Right lobe of liver (tissue), 6 donors: ENCODE measurements at regions not wholly inside any gene's neighbourhood (a gene's known extent, or its start where the extent isn't known, plus 50 kb on each side); places are given as distances from the start of the nearest gene placed in this dataset.

Experiments
- ATAC-seq, 4 donors: fragments of 200-7000 bp; cut with Tn5 transposase; one replicate each; pipeline ENCODE4 v1.9.1; 2020; ENCODE audit warnings: mild to moderate bottlenecking in 4 of 4, moderate library complexity in 4 of 4
- DNase-seq, 3 donors: peaks; one replicate each; pipeline ENCODE4 v3.0.0-alpha.2; 2020
- H3K27ac ChIP-seq, 3 donors: fragments of 200-600 bp; one replicate each; pipeline ENCODE4 v1.8.0; 2022
- H3K27me3 ChIP-seq, 2 donors: fragments of 200-600 bp; one replicate each; pipeline ENCODE4 v1.8.0; 2022
- H3K36me3 ChIP-seq, 4 donors: fragments of 200-600 bp; sonication (generic) in 1 of 4; one replicate each; pipeline versions ENCODE4 v1.5.1 to v1.8.0; 2017 to 2022; ENCODE audit warnings: control low read depth in 1 of 4
- H3K4me1 ChIP-seq, 4 donors: fragments of 200-600 bp; sonication (generic) in 1 of 4; one replicate each; pipeline versions ENCODE4 v1.5.1 to v1.8.0; 2017 to 2022; ENCODE audit warnings: control low read depth in 1 of 4
- H3K4me3 ChIP-seq, 3 donors: fragments of 200-600 bp; one replicate each; pipeline ENCODE4 v1.8.0; 2022
- H3K9me3 ChIP-seq, 4 donors: fragments of 200-600 bp; sonication (generic) in 1 of 4; one replicate each; pipeline versions ENCODE4 v1.5.1 to v1.8.0; 2017 to 2022; ENCODE audit warnings: control low read depth in 1 of 4
- CTCF ChIP-seq, 4 donors: fragments of 200-600 bp in 3 of 4; fragments of 450-650 bp in 1 of 4; IDR thresholded peaks; one replicate each; pipeline versions ENCODE4 v1.5.1 to v1.8.0; 2016 to 2022; ENCODE audit warnings: antibody characterized with exemption in 4 of 4, mild to moderate bottlenecking in 2 of 4
- POLR2A ChIP-seq: fragments of 450-650 bp; IDR thresholded peaks from one replicate; pipeline ENCODE4 v1.6.1; 2017; ENCODE audit warnings: antibody characterized with exemption, mild to moderate bottlenecking
- WGBS: methylation state at CpG from one replicate; pipeline ENCODE4 v1.1.6; 2018; ENCODE audit warnings: low coverage, low lambda C conversion rate; ENCODE audit not compliant: insufficient coverage; ENCODE audit errors: missing lambda C conversion rate; 5-methylcytosine and 5-hydroxymethylcytosine counted together
- intact Hi-C, 2 donors: fragments of 100-400 bp; cut with DNase I; formaldehyde crosslinking; loops; one replicate each; pipeline versions ENCODE4 v1.11.2 to v1.14.1; 2022
- donor health status: DM: no; HTN: yes; CAD: no.
- donor health status: DM: no; HTN: no; CAD: no.
- donor health status: DM: no; HTN: no; CAD: no.
- donor health status: DM: no; HTN: yes; CAD: no.
- donor health status: DM: no; HTN: yes; CAD: no.

GRCh38 chr5:15393146-15393545 is 106.8 kb upstream of the FBXL7 start:
- Histone ChIP-seq H3K36me3 (no peaks in the 10 kb centered on the region), H3K4me3 (no peak overlapping the region), H3K9me3 (no peaks in the 10 kb centered on the region), H3K4me1 (no peaks in the 10 kb centered on the region), H3K27me3 (no peaks in the 10 kb centered on the region), H3K27ac (no peak overlapping the region)
- no peak for DNase-seq
- no peak for TF ChIP-seq CTCF (IDR thresholded peaks at IDR 0.05)
- TF ChIP-seq POLR2A = no peak
- ATAC-seq = no peak
- WGBS = 100% methylated on average over 1 of the region's 1 CpG
- intact Hi-C loops = no loop called here

DNA sequence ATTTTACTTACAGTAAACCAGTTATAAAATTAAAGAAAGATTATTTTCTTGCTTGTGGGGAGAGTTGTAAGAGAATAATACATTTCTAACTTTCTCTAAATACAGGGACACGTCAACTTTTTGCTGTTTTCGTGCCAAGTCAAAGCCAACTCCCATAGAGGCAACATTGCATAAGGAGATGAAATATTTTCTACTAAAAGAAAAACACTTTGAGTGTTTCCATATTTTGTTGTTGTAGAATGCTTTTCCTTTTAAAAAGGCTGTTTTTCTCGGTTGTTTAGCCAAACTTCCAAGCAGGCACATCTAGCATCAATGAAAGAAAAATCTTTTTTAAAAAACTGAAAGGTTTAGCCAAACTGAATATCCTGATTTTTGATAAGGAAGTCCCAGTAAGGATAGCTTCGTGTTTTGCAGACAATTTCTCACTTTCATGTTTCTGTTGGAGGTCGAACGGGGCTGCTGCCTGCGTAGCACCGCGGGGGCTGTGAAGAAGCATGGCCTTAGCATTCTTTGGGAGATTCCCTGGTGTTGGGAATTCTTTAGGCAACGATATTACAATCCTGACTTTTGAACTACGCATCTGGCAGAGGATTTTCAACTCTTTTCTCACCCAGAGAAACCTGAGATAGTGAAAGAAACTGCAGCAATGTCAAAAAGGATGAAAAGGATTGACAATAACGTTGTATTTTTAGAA is 108.1 kb upstream of the FBXL7 start:
- Histone ChIP-seq H3K4me3 (no peak overlapping the region), H3K36me3 (no peaks in the 10 kb centered on the region), H3K27ac (no peak overlapping the region), H3K9me3 (no peaks in the 10 kb centered on the region), H3K27me3 (no peaks in the 10 kb centered on the region), H3K4me1 (no peaks in the 10 kb centered on the region)
- intact Hi-C loops = no loop called here
- DNase-seq (no peak), ATAC-seq (no peak)
- 58% methylated on average over 12 of the region's 12 CpGs for WGBS
- TF ChIP-seq CTCF (IDR thresholded peaks at IDR 0.05) (no peak), POLR2A (no peak)

- intact Hi-C loops = no loop called here
- WGBS = no CpG with 5 or more reads among the region's 2 CpGs
- no peak for ATAC-seq
- Histone ChIP-seq H3K27ac (no peak overlapping the region), H3K4me3 (no peak overlapping the region), H3K4me1 (no peaks in the 10 kb centered on the region), H3K9me3 (no peaks in the 10 kb centered on the region), H3K27me3 (no peaks in the 10 kb centered on the region), H3K36me3 (no peaks in the 10 kb centered on the region)
- TF ChIP-seq CTCF (IDR thresholded peaks at IDR 0.05) (no peak), POLR2A (no peak)
- no peak for DNase-seq
Measured at GRCh38 chr5:15388866-15389265, 111.1 kb upstream of the FBXL7 start.

- H3K27ac ChIP-seq = no peak overlapping the region
- TF ChIP-seq CTCF (IDR thresholded peaks at IDR 0.05) (no peak), POLR2A (no peak)
- WGBS = 74% methylated on average over 4 of the region's 6 CpGs
- no peaks in the 10 kb centered on the region for H3K27me3 ChIP-seq
- no peak for DNase-seq
- H3K9me3 ChIP-seq = no peaks in the 10 kb centered on the region
- intact Hi-C loops = no loop called here
- no peaks in the 10 kb centered on the region for H3K36me3 ChIP-seq
- no peak overlapping the region for H3K4me3 ChIP-seq
- no peaks in the 10 kb centered on the region for H3K4me1 ChIP-seq
- no peak for ATAC-seq
Measured at GRCh38 chr5:15387931-15388524, 112.0 kb upstream of the FBXL7 start.
